OCI-LY1 (cell line): ENCODE measurements at regions not wholly inside any gene's neighbourhood (a gene's known extent, or its start where the extent isn't known, plus 50 kb on each side); places are given as distances from the start of the nearest gene placed in this dataset.

Source experiments
- EZH2 ChIP-seq: fragments of 200-600 bp; sonication (generic), shearing (Covaris generic); IDR thresholded peaks from 2 replicates; pipeline ENCODE4 v1.8.0; 2017; ENCODE audit warnings: borderline replicate concordance, mixed run types, mild to moderate bottlenecking, antibody characterized with exemption, low read length, moderate library complexity, mixed read lengths
- TF ChIP-seq, protein P1 (sequence below): fragments of 200-600 bp; sonication (generic), shearing (Covaris generic); IDR thresholded peaks from 2 replicates; pipeline ENCODE4 v1.5.1; 2017; ENCODE audit warnings: mild to moderate bottlenecking, antibody characterized with exemption, low read length, moderate library complexity, mixed read lengths

DNA sequence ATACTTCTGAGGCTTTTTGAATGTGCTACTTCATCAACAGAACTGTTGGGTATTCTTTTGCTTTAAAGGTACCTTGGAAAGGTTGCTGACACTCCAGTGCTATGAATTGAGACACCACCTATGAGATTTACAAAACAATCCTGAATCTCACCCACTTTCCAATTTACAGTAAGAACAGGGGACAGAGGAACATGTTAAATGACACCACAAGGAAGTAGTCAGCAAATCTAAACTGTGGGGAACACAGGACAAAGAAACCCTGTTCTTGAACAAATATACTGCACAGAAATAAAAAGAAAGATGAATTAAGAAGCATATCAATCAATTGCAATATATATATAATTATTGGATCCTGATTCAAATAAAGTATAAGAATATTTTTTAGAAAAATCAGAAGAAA lies 216.7 kb upstream of the ARID1B start:
- TF ChIP-seq, protein P1, sequence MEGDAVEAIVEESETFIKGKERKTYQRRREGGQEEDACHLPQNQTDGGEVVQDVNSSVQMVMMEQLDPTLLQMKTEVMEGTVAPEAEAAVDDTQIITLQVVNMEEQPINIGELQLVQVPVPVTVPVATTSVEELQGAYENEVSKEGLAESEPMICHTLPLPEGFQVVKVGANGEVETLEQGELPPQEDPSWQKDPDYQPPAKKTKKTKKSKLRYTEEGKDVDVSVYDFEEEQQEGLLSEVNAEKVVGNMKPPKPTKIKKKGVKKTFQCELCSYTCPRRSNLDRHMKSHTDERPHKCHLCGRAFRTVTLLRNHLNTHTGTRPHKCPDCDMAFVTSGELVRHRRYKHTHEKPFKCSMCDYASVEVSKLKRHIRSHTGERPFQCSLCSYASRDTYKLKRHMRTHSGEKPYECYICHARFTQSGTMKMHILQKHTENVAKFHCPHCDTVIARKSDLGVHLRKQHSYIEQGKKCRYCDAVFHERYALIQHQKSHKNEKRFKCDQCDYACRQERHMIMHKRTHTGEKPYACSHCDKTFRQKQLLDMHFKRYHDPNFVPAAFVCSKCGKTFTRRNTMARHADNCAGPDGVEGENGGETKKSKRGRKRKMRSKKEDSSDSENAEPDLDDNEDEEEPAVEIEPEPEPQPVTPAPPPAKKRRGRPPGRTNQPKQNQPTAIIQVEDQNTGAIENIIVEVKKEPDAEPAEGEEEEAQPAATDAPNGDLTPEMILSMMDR: no peak
- no peak for TF ChIP-seq EZH2
